ENCODE measurements at regions not wholly inside any gene's neighbourhood (a gene's known extent, or its start where the extent isn't known, plus 50 kb on each side); places are given as distances from the start of the nearest gene placed in this dataset.
"Not testable (repeated sequence)": the region's sequence is repeated elsewhere in the genome, so short reads cannot be mapped to it uniquely, and the experiment has no call there.

DNA sequence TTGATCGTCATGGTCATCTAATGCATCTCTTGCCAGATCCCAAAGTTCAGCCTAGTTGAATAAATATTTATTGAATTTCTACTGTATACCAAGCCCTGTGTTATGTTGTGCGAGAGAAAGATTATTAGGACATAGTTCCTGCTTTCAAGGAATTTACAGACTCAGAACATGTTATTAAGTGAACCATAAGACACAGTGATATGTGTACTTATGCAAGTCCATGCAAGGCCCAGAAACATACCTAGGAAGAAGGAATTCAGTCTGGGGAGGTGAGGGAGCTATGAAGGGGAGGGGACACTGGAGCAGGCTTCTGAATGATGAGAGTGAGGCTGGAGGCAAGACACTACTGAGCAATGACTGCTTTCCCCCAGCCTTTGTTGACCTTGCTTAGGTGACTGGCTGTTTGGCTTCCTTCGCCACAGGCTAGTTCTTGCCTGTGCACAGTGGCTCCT, 81.4 kb downstream of the ACAA2 start:
- DNase-seq (ENCODE audit: low spot score) = no peak

DNA sequence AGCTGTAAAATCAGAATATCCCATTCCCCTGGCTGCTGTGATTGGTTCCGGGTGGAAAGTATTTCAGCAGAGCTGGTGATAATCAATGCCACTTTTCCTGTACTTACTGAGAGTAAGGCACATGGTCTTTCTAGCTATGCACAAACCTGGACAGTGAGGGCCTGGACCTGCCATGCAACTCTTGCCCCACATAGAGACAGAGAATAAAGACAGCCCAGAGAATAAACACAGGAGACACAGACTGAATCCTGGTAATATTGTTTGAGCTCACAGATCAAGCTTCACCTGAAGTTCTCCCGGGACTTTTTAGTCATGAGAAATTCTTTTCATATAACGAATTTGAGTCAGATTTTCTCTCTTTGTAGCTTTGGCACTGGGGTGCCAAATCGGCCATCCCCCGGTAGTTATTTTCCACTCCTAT, 81.9 kb downstream of the ACAA2 start:
- DNase-seq (ENCODE audit: low spot score) = no peak

DNA sequence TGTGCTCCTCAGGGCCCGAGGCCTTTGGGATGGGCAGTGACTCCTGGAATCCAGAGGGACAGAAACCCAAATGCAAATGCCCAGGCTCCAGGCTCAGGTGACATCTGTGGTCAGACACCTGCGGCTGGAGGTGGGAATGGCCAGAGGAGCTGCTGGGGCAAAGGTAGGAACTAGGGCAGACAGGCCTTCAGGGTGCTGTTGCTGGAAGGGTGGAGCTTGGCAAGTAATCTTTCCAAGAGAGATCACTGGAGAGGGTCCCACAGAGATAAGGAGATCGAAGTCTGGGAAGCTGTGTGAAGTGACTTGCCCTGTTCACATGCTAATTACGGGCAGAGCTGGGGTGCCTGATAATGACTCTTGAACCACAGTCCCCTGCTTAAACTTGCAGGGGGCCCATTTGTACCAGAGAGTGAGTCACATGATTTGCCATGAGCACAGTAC, 82.4 kb downstream of the ACAA2 start:
- DNase-seq (ENCODE audit: low spot score) = no peak

DNA sequence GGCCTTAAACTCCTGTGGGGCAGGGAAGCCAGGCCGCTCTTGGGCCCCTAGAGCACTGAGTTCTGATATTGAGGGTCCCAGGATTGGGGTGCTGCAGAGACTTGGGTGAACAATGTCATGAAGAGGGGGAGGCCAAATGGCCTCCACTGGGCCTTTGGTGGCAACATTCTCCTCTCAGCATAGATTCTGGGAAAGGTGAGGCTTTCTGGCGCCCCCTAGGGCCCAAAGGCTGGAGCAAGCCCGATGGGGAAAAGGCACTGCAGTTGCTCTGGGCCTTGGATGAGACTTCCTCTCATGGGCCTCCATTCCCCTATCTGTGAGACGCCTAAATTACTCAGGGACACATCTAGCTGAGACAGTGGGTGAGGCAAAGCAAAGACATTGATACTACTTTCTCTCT, 84.8 kb downstream of the ACAA2 start:
- DNase-seq (ENCODE audit: low spot score) = peak; percentile 26

DNA sequence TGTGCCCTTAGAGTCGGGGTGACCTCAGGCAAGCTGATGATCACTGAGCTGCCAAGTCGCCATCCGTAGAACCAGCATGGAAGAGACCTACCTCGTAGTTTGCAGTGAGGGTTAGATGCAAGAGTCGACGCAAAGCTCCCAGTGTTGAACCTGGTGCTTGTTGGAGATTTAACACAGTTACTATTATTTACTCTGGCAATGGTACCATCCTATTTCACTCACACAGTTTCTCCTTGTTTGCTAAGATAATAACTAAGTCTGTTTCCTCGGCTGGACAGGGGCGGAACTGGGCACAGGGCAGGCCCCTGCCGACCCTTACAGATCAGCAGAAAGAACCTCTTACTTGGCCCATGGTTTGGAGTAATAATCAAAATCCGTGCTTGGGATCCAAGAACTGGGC, 85.5 kb downstream of the ACAA2 start:
- no peak for DNase-seq (ENCODE audit: low spot score)

DNA sequence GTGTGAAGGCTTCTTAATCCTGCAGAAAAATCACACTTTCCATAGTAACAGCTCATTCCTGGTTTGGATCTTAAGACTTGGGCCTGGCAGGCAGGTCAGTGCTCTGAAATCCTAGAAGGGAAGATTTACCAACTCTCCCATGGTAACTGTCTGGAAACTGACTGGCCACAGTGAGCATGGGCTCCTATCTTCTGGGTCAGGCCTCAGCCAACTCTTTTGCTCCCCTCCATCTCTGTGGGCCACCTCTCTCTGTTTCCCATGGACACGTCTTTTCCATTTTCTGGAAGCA, 86.7 kb downstream of the ACAA2 start:
- DNase-seq (ENCODE audit: low spot score) = no peak

DNA sequence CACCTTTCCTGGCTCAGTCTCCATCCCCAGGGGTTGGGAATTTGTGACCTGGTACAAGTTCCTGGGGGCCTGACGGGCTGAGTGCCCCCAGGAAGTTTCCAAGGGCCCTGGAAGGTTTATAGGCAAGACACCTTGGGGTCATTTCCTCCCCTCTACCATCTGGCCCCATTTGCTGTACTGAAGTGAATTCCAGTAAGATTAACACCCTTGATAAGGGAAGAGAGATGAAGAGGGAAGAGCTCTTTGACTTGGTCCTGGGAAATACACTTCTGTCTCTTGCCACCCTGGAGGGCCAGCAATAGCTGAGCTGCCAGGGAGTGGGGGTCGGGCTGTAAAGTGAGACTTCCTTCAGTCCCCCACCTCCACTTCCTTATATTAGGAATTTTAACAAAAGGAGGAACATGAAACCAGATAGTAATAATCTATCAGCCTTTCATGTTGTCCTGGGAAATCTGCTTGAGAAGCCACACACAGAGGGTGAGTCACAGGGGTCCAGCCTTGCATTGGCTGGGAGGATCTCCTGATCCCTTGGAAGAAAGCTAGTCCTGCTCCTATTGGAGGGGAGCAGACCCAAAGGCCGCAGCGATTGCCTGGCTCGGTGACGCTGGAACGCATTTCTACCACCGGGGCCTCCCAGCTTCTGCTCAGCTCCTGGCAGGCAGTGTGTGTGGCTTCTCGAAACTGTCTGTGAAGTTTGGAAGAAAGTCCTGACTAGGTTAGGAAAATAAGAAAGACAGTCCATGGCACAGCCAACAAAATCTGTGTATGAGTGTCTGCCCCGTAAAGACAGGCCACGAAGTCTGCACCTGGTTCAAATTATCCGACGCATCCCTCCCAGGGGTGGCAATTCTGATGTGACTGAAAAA, 87.3 kb downstream of the ACAA2 start:
- DNase-seq (ENCODE audit: low spot score) = peak; percentile 91

DNA sequence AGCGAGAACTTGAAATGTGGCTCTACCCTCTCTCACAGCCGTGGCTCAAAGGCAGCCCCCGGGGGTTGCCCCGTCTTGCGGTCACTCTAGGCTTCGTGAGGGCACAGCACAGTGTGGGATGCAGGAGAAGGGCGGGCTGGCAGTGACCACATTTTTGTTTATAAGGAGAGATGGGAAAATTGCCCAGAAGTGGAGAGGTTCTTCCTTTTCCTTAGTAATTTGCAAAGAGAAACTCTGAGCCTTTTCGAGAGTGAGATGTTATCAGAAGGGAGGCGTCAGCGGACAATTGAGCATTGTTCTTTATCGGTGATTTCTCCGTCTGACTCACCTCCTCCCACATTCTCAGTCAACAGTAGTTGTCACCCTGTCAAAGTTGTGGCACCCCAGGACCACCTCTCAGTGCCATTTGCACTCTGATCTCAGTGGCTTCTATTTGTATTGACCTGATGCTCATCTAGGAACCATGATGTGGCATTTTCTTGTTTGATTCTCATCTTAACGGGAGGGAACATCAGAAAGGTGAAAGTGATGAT, 89.6 kb downstream of the ACAA2 start:
- peak; percentile 90 for DNase-seq (ENCODE audit: low spot score)

DNA sequence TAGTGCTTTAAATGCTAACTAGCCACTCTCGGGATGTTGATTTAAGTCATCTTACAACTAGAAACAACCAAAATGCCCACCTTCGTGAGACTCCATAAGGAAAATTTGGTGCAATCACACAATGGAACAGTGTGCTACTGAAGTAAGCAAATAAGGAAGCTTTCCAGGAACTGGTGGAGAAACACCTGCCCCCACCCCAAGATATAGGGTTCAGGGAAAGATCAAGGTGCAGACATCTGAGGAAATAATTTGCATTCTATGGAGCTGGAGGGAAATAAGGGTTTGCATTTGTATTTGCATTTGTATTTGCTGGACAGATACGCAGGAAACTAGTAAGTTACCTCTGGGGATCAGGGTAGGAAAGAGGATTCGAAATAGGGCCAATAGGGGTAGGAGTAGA, 90.9 kb downstream of the ACAA2 start:
- DNase-seq (ENCODE audit: low spot score) = no peak

DNA sequence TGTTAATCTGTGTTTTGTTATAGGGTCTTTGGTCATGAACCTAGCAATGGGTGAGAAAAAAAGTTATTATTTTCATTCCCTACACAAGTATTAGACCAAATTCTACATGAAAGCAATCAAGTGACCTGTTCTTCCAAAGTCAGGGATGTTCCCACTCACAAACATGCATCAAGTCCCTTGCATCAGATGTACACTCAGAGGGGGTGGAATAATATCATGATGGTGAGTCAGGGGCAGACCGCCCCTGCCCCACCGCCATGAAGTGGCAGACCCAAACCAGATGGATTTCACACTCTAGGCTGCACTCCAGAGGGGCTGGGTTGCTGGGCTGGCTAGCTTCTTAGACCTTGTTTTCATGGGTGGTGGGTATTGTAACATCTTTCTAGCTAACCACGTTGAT, 91.4 kb downstream of the ACAA2 start:
- DNase-seq (ENCODE audit: low spot score) = no peak

DNA sequence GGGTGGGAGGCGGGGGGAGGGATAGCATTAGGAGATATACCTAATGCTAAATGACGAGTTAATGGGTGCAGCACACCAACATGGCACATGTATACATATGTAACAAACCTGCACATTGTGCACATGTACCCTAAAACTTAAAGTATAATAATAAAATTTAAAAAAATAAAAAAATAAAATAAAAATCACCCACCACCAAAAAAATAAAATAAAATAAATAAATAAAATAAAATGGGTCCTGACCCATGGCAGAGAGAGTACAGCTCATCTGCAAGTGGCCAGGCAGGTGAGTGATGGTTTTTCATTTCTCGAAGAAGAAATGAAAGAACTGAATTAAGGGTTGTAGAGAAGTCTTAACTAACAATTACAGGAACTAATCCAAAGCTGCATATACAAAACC, 92.4 kb downstream of the ACAA2 start:
- DNase-seq (ENCODE audit: low spot score) = not testable (repeated sequence)

DNA sequence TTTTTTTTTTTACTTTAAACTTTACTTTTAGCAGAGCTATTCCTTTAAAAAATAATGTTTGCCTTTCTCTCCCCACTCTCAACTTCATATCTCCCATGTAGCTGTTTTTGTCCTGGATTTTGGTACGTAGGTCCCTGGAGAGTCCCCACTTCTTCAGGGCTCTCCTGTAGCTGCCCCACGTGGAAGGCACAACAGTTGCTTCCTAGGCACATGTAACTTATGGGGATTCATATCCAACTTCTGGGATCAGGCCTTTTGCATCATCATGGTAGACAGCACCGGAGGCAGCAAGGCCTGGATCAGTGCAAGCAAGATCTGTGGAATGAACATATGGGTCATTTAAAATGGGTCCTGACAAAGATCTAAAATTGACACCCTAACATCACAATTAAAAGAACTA, 95.7 kb downstream of the ACAA2 start:
- DNase-seq (ENCODE audit: low spot score) = no peak

DNA sequence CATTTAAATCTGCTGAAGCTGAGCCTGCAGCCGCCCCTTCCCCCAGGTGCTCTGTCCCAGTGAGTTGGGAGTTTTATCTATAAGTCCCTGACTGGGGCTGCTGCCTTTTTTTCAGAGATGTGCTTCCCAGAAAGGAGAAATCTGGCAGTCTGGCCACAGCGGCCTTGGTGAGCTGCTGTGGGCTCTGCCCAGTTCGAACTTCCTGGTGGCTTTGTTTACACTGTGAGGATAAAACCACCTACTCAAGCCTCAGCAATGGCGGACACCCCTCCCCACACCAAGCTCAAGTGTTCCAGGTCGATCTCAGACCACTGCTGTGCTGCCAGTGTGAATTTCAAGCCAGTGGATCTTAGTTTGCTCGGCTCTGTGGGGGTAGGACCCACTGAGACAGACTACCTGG, 97.3 kb downstream of the ACAA2 start:
- DNase-seq (ENCODE audit: low spot score) = no peak

DNA sequence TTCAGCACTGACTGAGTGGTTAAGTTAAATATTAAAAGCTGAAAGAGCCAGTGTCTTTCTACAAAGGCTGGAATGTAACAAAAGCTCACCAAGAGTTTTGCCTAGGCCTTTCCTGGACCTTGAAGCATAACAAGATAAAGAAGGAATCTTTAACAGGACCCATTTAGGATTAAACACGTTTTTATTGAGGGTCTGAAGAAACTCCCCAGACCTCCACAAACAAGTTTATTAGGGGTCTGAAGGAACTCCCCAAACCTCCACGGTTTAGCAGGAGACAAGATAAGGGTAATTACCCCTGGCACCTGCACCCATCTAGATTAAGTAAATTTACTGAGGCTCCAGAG, 104.0 kb downstream of the ACAA2 start:
- DNase-seq (ENCODE audit: low spot score) = no peak

DNA sequence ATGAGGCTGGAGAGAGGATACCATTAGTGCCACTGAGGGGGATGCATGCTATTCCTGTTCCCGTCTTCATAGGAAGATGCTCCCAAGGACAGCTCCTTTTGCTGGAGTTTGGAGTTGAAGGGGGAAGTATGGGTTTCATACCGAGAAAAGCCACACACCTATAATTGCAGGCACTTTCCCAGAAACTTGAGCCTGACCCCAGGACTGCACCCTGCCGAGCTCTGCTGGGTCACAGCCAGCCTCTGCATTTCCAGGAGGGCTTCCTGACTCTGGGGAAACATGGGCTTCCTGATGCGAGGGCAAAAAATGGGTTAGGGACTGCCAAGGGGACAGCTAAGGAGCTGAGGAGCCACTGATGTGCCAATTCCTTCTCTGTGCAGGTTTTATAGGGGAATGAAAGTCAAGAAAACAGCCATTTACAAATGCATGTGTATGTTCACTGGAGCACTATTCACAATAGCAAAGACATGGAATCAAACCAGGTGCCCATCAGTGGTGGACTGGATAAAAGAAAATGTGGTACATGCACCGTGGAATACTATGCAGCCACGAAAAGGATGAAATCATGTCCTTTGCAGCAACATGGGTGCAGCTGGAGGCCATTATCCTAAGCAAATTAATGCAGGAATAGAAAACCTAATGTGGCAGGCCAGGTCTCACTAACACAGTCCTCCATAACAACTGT, 104.5 kb downstream of the ACAA2 start:
- no peak for DNase-seq (ENCODE audit: low spot score)

DNA sequence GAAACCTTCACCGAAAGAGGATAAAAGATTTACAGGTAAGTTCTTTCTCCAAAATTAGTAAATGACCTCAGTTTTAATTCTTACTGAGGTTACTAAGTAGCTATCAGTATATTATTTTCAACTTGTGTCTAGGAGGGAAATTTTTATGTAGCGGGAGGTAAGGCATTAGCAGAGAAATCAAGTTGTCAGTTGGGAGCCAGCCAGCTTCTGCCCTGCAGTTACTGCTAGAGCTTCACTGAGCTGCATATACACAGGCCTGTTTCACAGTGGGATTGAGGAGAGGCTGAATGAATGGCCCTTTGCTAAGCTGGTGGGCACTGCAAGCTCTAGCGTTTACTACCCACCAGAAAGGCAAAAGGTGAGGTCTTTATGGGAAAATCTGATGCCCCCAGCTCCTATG, 105.7 kb downstream of the ACAA2 start:
- DNase-seq (ENCODE audit: low spot score) = no peak

DNA sequence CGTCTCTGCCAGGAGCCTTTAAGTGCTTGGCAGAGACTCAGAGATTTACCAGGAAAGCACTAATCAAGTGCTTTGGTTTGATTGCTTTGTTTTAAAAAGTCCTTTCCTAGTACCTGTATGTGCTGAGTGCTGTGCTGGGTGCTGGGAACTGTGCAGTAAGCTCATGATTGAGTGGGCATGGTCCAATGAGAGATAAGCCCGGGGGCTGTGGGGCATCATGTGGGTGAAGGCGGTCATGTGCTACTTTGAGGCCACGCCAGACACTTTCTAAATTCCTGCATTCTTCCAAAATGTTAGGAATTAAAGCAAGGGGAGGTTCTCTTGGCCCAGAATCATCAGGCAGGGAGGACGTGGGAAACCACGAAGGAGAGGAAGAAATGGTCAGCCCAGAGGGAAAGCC, 109.0 kb downstream of the ACAA2 start:
- DNase-seq (ENCODE audit: low spot score) = no peak

DNA sequence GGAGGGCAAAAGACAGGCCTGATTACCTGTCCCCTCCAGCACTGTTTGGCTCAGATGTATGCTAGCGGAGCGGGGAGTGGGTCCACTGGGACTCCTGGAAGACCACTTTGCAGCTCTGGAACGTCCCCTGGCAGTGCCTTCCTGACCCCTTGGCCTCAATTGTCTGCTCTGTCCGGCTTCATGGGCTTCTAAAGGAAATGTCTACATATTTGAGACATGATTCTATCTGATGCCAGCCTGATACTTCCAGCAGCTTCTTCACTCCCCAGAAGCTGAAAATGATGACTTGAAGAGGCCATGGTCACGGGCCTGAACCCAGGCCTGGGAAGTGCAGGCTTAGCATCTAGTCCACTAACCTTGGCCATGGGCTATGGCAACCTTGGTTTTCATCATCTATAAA, 112.1 kb downstream of the ACAA2 start:
- no peak for DNase-seq (ENCODE audit: low spot score)

DNA sequence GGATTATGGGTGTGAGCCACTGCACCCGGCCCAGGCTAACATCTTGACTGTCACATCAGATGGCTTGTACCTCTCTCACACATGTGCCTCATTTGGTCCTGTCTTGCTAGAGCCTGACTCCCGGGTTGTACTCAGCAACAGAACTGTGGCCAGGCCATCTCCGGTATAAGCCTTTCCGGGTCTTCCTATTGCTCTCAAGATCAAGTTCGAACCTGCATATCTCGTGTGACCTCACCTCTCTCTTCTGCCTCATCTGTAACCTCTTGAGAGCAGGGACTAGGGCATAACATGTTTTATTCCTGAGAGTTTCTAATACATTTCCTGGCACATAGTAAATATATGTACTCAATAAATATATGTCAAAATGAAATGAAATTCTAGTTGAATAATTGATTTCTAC, 114.0 kb downstream of the ACAA2 start:
- no peak for DNase-seq (ENCODE audit: low spot score)

DNA sequence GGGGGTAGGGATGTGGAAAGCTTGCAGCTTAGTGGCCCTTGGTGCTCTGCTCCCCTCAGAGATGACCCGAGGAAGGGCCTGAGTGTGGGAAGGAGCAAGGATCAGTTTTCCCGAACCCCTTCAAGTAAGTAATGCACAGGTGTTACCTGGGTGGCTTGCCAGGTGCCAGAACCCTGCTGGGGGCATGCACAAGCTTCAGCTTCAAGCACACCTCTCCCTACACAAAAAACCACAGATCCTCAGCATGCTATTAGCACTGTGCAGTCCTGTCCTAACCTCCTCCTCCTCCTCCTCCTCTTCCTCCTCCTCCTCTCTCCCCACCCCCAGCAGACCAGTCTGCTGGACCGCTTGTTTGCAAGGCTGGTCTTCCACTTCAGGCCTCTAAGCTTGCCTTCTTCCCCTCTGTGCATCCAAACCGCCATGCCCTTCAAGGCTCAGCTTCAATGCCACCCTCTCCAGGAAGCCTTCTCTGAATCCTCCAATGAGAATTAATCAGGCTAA, 114.8 kb downstream of the ACAA2 start:
- DNase-seq (ENCODE audit: low spot score) = no peak

DNA sequence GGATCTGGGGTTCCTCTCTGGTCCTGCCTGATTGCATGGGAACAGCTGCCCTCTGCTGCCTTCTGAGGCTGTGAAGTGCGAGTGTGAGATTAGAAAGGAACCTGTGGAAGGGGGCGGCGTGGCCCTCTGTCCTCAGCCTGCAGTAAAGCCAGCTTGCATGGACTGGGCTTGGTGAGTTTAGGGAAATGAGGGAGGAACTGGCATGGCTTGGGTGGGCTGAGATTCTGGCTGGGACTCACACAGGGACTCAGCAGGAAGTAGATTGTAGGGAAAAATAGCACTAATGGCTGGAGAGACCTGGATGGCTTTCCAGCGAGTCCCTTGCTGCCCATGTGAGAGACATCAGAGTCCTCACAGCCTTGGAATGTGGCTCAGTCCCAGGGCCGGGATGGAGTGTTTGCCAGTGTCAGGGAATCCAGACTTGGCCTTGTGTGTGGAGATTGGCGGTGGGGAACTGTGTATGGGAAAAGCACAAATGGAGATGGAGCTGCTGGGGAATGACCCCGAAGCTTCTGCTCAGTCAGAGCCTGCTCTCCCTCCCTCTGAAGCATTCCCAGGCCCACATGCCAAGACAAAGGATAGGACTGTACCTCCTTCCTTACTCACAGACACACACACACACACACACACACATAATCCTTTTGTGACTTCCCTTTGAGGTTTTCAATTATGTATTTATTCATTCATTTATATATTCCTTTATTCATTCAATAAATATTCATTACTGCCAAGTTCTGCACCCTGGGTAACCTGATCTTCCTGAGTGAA, 115.4 kb downstream of the ACAA2 start:
- no peak for DNase-seq (ENCODE audit: low spot score)

DNA sequence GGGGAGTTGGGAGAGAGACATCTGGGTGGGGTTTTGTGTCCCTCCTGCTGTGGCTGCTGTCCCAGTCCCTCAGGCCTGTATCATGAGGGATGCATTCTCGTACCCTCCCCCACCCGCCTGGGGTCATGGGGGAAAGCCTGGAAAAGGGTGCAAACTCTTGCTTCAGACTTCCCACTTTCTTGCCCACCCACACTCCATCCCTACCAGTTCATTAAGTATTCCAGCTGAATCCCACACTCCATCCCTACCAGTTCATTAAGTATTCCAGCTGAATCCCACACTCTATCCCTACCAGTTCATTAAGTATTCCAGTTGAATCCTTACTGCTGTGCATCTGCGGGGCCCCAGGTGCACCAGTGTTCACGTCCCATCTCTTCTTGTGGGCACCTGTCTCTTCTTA, 116.3 kb downstream of the ACAA2 start:
- no peak for DNase-seq (ENCODE audit: low spot score)
